HG03460 (cell line): ENCODE measurements at regions not wholly inside any gene's neighbourhood (a gene's known extent, or its start where the extent isn't known, plus 50 kb on each side); places are given as distances from the start of the nearest gene placed in this dataset.
"Not testable (repeated sequence)": the region's sequence is repeated elsewhere in the genome, so short reads cannot be mapped to it uniquely, and the experiment has no call there.

ENCODE experiments used
- ATAC-seq: cut with Tn5 transposase; IDR thresholded peaks from one replicate; pipeline ENCODE4 v1.9.1; 2021; ENCODE audit not compliant: unreplicated experiment

- ATAC-seq: no peak
Measured at GRCh38 chr14:56351861-56352260, 227.7 kb upstream of the TMEM260 start.

- no peak for ATAC-seq
Measured at GRCh38 chr14:56352999-56353398, 226.6 kb upstream of the TMEM260 start.

- no peak for ATAC-seq
Measured at GRCh38 chr14:56357428-56357827, 222.2 kb upstream of the TMEM260 start.

- ATAC-seq: no peak
Measured at GRCh38 chr14:56358275-56358674, 221.3 kb upstream of the TMEM260 start.

GRCh38 chr14:56358851-56359614 lies 220.6 kb upstream of the TMEM260 start:
- peak; percentile 85 for ATAC-seq

GRCh38 chr14:56365663-56366062 lies 213.9 kb upstream of the TMEM260 start:
- not testable (repeated sequence) for ATAC-seq

- no peak for ATAC-seq
Measured at GRCh38 chr14:56367416-56367815, 212.2 kb upstream of the TMEM260 start.

GRCh38 chr14:56371737-56372136 lies 207.9 kb upstream of the TMEM260 start:
- ATAC-seq: no peak

GRCh38 chr14:56374421-56374820 lies 205.2 kb upstream of the TMEM260 start:
- ATAC-seq: no peak

GRCh38 chr14:56378046-56378445 lies 201.6 kb upstream of the TMEM260 start:
- ATAC-seq: no peak

- ATAC-seq: no peak
Measured at GRCh38 chr14:56378475-56378877, 201.1 kb upstream of the TMEM260 start.

- ATAC-seq: no peak
Measured at GRCh38 chr14:56379956-56380355, 199.6 kb upstream of the TMEM260 start.

GRCh38 chr14:56386024-56386423 lies 193.6 kb upstream of the TMEM260 start:
- ATAC-seq: no peak

GRCh38 chr14:56390859-56391258 lies 188.7 kb upstream of the TMEM260 start:
- ATAC-seq: no peak

GRCh38 chr14:56394826-56395530 lies 184.6 kb upstream of the TMEM260 start:
- no peak for ATAC-seq

- ATAC-seq: no peak
Measured at GRCh38 chr14:56400109-56400825, 179.3 kb upstream of the TMEM260 start.

- ATAC-seq: no peak
Measured at GRCh38 chr14:56412468-56413434, 166.8 kb upstream of the TMEM260 start.

- ATAC-seq: no peak
Measured at GRCh38 chr14:56413721-56414120, 165.9 kb upstream of the TMEM260 start.

GRCh38 chr14:56414236-56414635 lies 165.4 kb upstream of the TMEM260 start:
- no peak for ATAC-seq

GRCh38 chr14:56416213-56416612 lies 163.4 kb upstream of the TMEM260 start:
- no peak for ATAC-seq

- no peak for ATAC-seq
Measured at GRCh38 chr14:56417173-56417572, 162.4 kb upstream of the TMEM260 start.
